ENCODE measurements at regions not wholly inside any gene's neighbourhood (a gene's known extent, or its start where the extent isn't known, plus 50 kb on each side); places are given as distances from the start of the nearest gene placed in this dataset.
A peak's percentile ranks its signal among the peaks of the same experiment; 100 is the strongest.
"Not testable (repeated sequence)": the region's sequence is repeated elsewhere in the genome, so short reads cannot be mapped to it uniquely, and the experiment has no call there.

DNA sequence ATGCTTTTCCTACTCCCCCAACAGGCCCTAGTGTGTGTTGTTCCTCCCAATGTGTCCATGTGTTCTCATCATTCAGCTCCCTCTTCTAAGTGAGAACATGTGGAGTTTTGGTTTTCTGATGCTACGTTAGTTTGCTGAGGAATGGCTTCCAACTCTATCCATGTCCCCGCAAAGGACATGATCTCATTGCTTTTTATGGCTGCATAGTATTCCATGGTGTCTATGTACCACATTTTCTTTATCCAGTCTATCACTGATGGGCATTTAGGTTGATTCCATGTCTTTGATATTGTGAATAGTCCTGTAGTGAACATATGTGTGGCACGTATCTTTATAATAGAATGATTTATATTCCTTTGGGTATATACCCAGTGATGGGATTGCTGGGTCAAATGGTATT, 72.5 kb upstream of the CCNY start:
- H2AFZ ChIP-seq (ENCODE audit: low read length); in situ Hi-C loops (cut with HindIII; ENCODE audit: extremely low pct_ligation_motif_present, low pct_unique_long_range_greater_than_20kb); intact Hi-C loops (cut with micrococcal nuclease; ENCODE audit: unreplicated experiment); H3K27ac ChIP-seq (ENCODE audit: extremely low read length, insufficient read depth, low read length); H3K36me3 ChIP-seq (replicated peaks in 1 of 2; ENCODE audit: control insufficient read depth in 1 of 2, insufficient read depth in 2 of 2, low read length in 2 of 2); H3K27me3 ChIP-seq (ENCODE audit: control insufficient read depth in 1 of 2, insufficient read depth in 2 of 2, low read length in 2 of 2); H4K20me1 ChIP-seq (ENCODE audit: insufficient read depth, low read length); BruUV-seq (replicated peaks); ATAC-seq; H3K9ac ChIP-seq (ENCODE audit: insufficient read depth, low read depth, low read length); H3K4me2 ChIP-seq (ENCODE audit: low read depth, low read length); DNase-seq (ENCODE audit: low spot score); H3K9me3 ChIP-seq (ENCODE audit: low read length); FAIRE-seq; CTCF ChIA-PET (ENCODE audit: low intra/inter-chr PET ratio, low total read pairs); POLR2A ChIA-PET; H3K79me2 ChIP-seq (ENCODE audit: insufficient read depth, low read length); H3K4me3 ChIP-seq (replicated peaks in 1 of 3; ENCODE audit: insufficient read depth in 1 of 3, low read depth in 2 of 3, low read length in 3 of 3): not testable (repeated sequence)
- H3K4me1 ChIP-seq (ENCODE audit: insufficient read depth, low read length), result peaks cover 34% of the 10 kb centered on the region
- 75% methylated on average over 3 of the region's 3 CpGs for WGBS (ENCODE audit: low lambda C conversion rate)

DNA sequence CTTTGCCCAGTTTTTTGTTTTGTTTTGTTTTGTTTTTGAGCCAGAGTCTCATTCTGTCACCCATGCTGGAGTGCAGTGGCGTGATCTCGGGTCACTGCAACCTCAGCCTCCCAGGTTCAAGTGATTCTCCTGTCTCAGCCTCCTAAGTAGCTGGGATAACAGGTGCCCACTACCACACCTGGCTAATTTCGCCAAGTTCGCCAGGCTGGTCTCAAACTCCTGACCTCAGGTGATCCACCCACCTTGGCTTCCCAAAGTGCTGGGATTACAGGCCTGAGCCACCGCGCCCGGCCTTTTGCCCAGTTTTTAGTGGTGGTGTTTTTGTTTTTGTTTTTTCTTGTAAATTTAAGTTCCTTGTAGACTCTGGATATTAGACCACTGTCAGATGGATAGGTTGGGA, 71.7 kb upstream of the CCNY start:
- H3K9ac ChIP-seq (ENCODE audit: insufficient read depth, low read depth, low read length); H3K36me3 ChIP-seq (replicated peaks in 1 of 2; ENCODE audit: control insufficient read depth in 1 of 2, insufficient read depth in 2 of 2, low read length in 2 of 2); H3K27ac ChIP-seq (ENCODE audit: extremely low read length, insufficient read depth, low read length); H3K4me3 ChIP-seq (replicated peaks in 1 of 3; ENCODE audit: insufficient read depth in 1 of 3, low read depth in 2 of 3, low read length in 3 of 3); CTCF ChIA-PET (ENCODE audit: low intra/inter-chr PET ratio, low total read pairs); DNase-seq (ENCODE audit: low spot score); H3K4me2 ChIP-seq (ENCODE audit: low read depth, low read length); H2AFZ ChIP-seq (ENCODE audit: low read length); BruUV-seq (replicated peaks); FAIRE-seq; ATAC-seq; POLR2A ChIA-PET; in situ Hi-C loops (cut with HindIII; ENCODE audit: extremely low pct_ligation_motif_present, low pct_unique_long_range_greater_than_20kb); H4K20me1 ChIP-seq (ENCODE audit: insufficient read depth, low read length); H3K9me3 ChIP-seq (ENCODE audit: low read length); H3K79me2 ChIP-seq (ENCODE audit: insufficient read depth, low read length); H3K27me3 ChIP-seq (ENCODE audit: control insufficient read depth in 1 of 2, insufficient read depth in 2 of 2, low read length in 2 of 2): not testable (repeated sequence)
- intact Hi-C loops (cut with micrococcal nuclease; ENCODE audit: unreplicated experiment), result loop anchor here (5.0 kb wide), 1 partner anchor 68 kb away; no protein-coding TSS in a partner anchor
- peaks cover 36% of the 10 kb centered on the region for H3K4me1 ChIP-seq (ENCODE audit: insufficient read depth, low read length)
- WGBS (ENCODE audit: low lambda C conversion rate), result 79% methylated on average over 7 of the region's 7 CpGs

DNA sequence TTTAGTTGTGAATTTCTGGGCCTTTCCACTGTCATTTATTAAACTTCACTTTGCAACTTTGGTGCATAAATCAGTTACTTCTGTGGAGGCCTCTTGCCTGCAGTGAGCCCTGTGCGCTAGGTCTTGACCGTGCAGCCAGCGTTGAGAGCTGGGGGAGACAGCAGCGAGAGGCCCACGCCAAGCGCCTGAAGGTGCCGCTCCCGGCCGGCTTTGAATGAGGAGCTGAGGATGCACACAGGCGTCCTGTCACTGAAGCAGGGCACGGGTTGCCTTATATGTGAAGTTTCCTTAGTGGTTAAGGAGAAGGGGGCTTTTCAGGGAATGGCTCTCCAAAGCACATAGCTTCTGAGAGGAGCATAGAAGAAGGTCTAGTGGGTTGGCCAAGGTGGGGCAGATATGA, 70.9 kb upstream of the CCNY start:
- ChIA-PET POLR2A (no interaction called here), CTCF (ENCODE audit: low intra/inter-chr PET ratio, low total read pairs) (no interaction called here)
- H3K9ac ChIP-seq (ENCODE audit: insufficient read depth, low read depth, low read length), result no peak overlapping the region
- TF ChIP-seq, protein P1, sequence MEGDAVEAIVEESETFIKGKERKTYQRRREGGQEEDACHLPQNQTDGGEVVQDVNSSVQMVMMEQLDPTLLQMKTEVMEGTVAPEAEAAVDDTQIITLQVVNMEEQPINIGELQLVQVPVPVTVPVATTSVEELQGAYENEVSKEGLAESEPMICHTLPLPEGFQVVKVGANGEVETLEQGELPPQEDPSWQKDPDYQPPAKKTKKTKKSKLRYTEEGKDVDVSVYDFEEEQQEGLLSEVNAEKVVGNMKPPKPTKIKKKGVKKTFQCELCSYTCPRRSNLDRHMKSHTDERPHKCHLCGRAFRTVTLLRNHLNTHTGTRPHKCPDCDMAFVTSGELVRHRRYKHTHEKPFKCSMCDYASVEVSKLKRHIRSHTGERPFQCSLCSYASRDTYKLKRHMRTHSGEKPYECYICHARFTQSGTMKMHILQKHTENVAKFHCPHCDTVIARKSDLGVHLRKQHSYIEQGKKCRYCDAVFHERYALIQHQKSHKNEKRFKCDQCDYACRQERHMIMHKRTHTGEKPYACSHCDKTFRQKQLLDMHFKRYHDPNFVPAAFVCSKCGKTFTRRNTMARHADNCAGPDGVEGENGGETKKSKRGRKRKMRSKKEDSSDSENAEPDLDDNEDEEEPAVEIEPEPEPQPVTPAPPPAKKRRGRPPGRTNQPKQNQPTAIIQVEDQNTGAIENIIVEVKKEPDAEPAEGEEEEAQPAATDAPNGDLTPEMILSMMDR (CRISPR knock-in tag; IDR thresholded peaks at IDR 0.05), result peak; percentile 70
- TF ChIP-seq ZNF619 (CRISPR knock-in tag; IDR thresholded peaks at IDR 0.05) (no peak), ZNF672 (CRISPR knock-in tag; IDR thresholded peaks at IDR 0.05) (no peak), NR2C2 (CRISPR knock-in tag; IDR thresholded peaks at IDR 0.05; ENCODE audit: borderline replicate concordance) (no peak)
- TF ChIP-seq, protein P2, sequence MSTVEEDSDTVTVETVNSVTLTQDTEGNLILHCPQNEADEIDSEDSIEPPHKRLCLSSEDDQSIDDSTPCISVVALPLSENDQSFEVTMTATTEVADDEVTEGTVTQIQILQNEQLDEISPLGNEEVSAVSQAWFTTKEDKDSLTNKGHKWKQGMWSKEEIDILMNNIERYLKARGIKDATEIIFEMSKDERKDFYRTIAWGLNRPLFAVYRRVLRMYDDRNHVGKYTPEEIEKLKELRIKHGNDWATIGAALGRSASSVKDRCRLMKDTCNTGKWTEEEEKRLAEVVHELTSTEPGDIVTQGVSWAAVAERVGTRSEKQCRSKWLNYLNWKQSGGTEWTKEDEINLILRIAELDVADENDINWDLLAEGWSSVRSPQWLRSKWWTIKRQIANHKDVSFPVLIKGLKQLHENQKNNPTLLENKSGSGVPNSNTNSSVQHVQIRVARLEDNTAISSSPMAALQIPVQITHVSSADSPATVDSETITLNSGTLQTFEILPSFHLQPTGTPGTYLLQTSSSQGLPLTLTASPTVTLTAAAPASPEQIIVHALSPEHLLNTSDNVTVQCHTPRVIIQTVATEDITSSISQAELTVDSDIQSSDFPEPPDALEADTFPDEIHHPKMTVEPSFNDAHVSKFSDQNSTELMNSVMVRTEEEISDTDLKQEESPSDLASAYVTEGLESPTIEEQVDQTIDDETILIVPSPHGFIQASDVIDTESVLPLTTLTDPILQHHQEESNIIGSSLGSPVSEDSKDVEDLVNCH (CRISPR knock-in tag; IDR thresholded peaks at IDR 0.05), result no peak

More for the DNA sequence above, 70.9 kb upstream of the CCNY start:
- intact Hi-C loops (cut with micrococcal nuclease; ENCODE audit: unreplicated experiment), result loop anchor here (5.0 kb wide), 1 partner anchor 67 kb away; no protein-coding TSS in a partner anchor
- Histone ChIP-seq H3K27me3 (ENCODE audit: control insufficient read depth in 1 of 2, insufficient read depth in 2 of 2, low read length in 2 of 2) (no peaks in the 10 kb centered on the region), H3K9me3 (ENCODE audit: low read length) (no peaks in the 10 kb centered on the region), H4K20me1 (ENCODE audit: insufficient read depth, low read length) (no peaks in the 10 kb centered on the region), H3K79me2 (ENCODE audit: insufficient read depth, low read length) (no peaks in the 10 kb centered on the region), H3K4me3 (replicated peaks in 1 of 3; ENCODE audit: insufficient read depth in 1 of 3, low read depth in 2 of 3, low read length in 3 of 3) (peak overlapping the region in 2 of 3 experiments; percentile 5 to 38; a peak in 1 of 6 replicates), H3K4me2 (ENCODE audit: low read depth, low read length) (peak overlapping the region; percentile 65), H3K4me1 (ENCODE audit: insufficient read depth, low read length) (peaks cover 36% of the 10 kb centered on the region), H2AFZ (ENCODE audit: low read length) (no peak overlapping the region), H3K27ac (ENCODE audit: extremely low read length, insufficient read depth, low read length) (no peak overlapping the region), H3K36me3 (replicated peaks in 1 of 2; ENCODE audit: control insufficient read depth in 1 of 2, insufficient read depth in 2 of 2, low read length in 2 of 2) (no peaks in the 10 kb centered on the region)
- ATAC-seq, result peak; percentile 90
- 2% methylated on average over 11 of the region's 11 CpGs for WGBS (ENCODE audit: low lambda C conversion rate)
- BruUV-seq (replicated peaks), result no TSS peak
- DNase-seq (ENCODE audit: low spot score), result peak; percentile 15
- FAIRE-seq, result no peak
- in situ Hi-C loops (cut with HindIII; ENCODE audit: extremely low pct_ligation_motif_present, low pct_unique_long_range_greater_than_20kb), result no loop called here

Measured in HepG2 (cell line).